ENCODE measurements at regions not wholly inside any gene's neighbourhood (a gene's known extent, or its start where the extent isn't known, plus 50 kb on each side); places are given as distances from the start of the nearest gene placed in this dataset.
"Not testable (repeated sequence)": the region's sequence is repeated elsewhere in the genome, so short reads cannot be mapped to it uniquely, and the experiment has no call there.

- not testable (repeated sequence) for TF ChIP-seq CTCF (IDR thresholded peaks at IDR 0.05; ENCODE audit: borderline replicate concordance, extremely low read depth, low read length, poor library complexity, severe bottlenecking); EZH2 (IDR thresholded peaks at IDR 0.05; ENCODE audit: borderline replicate concordance, low read depth, low read length, severe bottlenecking)
These were observed 94.7 kb downstream of the SHANK2 start for GRCh38 chr11:71157676-71158075.

Measured in DND-41 (cell line).